ENCODE measurements at regions not wholly inside any gene's neighbourhood (a gene's known extent, or its start where the extent isn't known, plus 50 kb on each side); places are given as distances from the start of the nearest gene placed in this dataset.

DNA sequence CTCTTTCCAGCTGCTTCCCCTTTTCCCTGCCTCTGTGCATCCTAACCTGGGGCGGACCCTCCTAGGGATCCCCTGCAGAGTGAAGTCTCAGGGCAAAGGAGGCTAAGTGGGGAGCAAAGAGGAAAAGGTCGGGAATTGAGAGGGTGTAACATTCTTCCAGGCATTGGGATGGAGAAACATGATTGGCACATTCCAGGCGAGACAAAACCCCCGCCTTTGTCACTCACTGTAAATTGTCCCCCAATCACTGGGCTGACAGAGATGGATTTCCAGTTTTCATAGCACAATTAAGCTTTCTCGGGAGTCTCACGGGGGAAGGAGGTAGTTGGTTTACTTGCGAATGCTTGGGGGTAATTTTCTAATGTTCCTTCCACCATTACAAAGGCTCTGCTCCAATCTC is 74.9 kb downstream of the MIAT start:
- DNase-seq (ENCODE audit: low read depth, low spot score), result no peak

DNA sequence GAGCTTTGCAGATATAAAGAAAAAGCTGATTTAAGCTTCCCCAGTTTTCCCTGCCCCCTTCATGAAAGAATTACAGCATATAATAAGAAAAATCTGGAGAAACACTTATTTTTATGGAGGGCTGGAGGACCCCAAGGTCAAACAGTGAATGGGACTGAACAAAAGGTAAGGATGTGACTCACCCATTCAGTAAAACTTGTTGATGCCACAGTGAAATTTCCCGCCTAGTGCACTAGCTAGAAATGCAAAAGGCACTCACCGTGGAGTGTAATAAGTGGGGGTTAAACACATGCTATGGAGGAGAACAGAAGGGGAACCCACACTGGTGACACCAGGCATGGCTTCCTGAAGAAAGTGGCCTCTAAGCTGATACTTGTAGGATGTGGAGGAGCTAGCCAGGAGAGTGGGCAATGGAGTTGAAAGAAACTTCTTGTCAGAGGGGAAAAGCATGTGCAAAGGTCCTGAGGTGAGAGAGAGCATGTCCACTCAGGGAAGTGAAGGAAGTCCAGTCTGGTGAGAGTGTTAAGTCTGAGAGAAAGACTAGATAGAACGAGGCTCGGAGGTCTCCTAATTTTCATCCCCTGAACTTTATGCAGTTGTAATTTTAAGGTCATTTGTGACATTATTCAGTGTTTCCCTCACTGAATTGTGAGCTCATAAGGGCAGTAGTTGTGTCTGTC is 77.1 kb downstream of the MIAT start:
- peak; percentile 56 for DNase-seq (ENCODE audit: low read depth, low spot score)

DNA sequence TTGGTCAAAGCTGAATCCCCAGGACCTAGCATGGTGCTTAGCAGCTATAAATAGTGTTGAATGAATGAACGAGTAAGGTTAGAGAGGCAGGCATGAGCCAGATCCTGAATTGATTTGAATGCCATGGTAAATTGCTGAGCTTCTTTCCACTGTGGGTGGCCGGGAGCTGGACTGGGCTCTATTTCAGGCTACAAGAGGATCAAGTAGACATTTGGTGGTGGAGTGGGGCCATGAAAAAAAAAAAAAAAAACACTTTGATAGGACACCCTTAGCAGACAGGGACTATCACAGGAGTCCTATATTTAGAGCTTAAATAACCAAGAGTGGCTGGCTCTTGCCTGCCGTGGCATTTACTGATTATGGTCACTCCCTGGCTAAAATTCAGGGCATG is 77.6 kb downstream of the MIAT start:
- no peak for DNase-seq (ENCODE audit: low read depth, low spot score)

DNA sequence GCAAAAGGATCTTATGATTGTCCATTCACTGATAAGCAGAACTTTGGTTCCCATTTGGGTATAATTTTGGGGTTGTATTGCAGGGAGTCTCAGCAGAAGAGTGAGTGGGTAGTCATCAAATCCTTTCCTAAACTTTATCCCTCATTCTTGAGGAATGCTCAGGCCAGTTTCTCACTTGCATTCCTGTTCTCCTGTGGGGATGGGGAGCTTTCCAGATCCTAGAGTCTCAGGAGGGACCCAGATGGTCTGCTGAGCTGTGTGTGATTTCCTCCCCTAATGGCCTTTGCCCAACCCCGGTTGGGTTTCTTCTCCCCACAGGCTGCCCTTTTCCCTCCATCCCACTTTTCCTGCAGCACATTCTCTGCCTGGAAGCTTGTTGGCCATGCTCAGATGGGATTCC is 79.9 kb downstream of the MIAT start:
- no peak for DNase-seq (ENCODE audit: low read depth, low spot score)

DNA sequence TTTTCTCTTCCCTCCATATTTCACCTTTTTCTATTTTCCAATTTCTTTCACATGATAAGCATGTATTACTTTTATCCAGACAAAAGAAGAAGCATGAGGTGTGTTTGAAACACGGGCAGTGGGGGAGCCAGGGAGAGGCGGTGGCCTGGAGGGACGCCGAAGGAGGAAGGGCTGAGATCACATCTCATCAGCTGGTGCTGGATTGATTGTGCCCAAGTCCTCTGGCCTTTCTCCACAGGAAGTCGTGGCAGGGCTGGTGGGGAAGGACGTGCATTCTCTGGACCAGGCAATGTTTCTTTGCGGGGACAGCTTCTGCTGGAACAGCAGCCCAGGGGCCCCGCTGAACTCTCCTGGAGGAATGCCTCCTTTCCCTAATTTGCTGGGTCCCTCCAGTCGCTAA is 82.9 kb downstream of the MIAT start:
- DNase-seq (ENCODE audit: low read depth, low spot score), result no peak

DNA sequence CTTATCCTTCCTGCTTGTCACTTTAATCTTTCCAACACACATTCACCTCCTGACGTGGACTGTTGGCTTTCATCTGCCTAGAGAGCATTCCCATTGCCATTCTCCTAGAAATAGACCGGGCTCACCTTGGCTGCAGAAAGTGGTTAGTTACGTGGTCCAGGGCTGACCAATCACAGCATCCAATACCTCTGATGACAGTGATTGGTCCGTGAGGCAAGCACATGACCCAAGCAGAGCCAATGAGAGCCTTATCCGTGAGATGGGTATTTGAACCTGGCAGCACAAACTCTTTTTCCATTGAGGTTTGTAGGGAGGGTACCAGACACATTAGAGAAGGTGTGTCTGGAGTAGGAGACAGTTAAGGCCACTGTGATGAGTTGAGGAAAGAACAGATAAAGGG is 85.8 kb downstream of the MIAT start:
- no peak for DNase-seq (ENCODE audit: low read depth, low spot score)

DNA sequence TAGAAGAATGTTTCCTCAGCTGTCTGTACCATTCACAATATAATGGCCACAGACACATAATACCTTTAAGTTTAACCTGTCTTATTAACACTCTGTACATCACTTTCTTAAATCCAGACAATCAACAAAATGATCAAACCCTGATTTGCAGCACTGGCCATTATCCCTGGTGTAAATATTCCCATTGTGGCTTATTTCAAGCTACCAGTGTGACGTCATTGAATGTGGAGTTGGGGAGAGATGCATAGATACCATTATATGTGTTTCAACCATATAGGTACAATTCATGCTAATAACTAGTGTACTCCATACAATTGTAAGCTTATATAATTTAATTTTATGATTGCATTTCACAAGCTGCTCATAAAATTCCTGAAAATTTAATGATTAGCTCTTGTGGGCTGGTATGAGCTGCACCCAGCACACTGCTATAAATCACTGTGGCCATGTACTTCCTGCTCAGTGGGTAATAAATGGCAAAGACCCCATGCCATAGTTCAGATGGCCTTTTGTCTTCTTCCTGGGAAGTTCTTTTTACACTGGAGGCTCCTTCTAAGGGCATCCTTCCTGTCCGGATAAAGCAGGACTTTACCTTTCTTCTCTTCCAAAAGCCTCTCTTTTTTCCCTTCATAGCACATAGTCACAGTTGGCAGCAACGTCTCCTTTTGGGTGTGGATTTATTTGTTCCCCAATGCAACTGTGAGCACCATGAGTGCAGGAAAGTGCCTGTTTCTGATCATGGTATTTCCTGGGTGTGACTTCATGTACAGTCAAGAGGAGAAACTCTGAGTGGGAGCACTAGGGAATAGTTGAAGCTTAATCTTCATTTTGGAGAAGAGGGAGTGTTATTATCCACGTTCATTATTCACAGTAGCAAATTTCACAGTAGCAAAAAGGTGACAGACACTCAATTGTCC is 87.8 kb downstream of the MIAT start:
- DNase-seq (ENCODE audit: low read depth, low spot score), result no peak

DNA sequence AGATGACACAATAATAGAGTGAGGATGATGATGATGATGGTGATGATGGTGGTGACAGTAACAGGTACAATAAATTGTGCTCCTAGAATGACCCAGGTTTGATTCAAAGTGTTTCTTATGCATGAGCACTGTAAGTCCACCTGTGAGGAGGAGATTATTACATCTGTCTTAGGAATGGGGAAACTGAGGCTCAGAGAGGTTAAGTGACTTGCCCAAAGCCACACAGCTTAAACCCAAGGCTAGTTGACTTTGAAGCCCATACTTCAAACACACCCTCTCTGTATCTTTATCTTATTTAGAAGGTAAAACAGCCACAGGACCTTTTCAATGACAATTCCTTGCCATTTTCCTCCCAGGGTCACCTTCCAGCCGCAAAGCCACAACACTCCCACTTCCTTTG is 88.9 kb downstream of the MIAT start:
- no peak for DNase-seq (ENCODE audit: low read depth, low spot score)

DNA sequence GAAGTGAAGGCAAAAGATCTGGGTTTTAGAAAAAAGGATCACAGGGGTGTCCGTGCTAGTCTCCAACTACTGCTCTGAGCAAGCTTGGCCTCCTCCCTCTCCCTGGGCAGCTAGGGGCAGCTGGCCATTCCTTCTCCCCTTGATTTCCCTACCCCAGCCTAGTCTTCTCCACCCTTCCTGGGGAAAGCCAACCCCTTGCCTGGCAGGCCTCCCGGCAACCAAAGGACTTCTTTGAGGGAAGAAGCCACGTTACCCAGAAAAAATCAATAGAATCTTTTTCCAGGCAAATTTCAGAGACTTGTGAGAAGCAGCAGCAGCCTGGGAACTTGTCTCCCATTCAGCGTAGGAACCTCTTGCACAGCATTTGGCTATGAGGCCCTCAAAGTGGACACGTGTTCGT is 91.5 kb downstream of the MIAT start:
- DNase-seq (ENCODE audit: low read depth, low spot score), result no peak

DNA sequence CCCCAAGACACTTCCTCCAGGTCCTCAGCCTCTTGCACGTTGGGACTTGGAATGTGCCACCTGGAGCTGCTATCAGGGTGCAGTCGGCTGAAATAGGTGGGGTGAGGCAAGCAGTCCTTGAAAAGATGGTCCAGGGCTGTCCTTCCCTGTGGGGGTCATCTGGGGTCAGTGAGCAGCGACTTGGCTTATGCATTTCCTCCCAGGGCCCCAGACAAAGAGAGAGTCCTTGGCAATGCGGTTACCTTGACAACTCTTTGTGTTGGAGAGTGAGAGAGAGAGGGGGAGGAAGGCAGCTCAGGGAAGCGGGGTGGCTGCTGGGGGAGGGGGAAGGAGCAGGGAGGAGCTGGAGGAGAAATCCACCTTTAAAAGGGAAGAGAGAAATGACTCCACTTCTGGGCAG is 93.8 kb downstream of the MIAT start:
- peak; percentile 71 for DNase-seq (ENCODE audit: low read depth, low spot score)

DNA sequence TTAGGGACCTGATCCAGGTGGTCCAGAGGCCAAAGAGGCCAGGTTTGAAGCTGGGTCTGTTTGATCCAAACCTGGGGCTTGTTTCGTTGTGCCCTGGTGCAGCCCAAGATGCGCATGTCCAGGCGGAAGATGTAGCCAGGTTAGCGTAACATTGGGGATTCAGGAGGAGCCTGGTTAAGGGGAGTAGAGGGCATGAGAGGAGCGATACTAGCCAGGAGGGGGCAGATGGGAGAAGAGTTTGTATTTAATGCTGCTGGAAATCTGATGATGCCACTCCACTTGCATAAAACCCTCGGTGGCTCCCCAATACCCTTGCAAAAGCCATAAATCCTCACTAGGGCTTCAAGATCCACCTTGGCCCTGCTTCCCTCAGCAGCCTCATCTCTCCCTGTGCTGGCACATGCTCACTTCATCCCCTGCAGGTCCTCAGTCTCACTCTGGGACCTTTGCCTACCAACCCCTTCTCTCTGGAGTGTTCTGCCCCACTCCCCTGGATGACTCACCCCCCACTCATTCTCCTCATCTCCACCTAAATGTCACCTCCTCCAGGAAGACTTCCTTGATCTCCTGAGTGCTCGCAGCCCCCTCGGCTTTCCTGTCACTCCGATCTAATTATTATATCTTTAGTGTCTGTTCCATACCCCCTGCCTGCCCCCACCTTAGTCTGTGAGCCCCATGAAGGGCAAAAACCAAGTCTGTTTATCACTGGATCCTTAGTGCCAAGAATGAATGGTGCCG is 95.9 kb downstream of the MIAT start:
- DNase-seq (ENCODE audit: low read depth, low spot score), result no peak

DNA sequence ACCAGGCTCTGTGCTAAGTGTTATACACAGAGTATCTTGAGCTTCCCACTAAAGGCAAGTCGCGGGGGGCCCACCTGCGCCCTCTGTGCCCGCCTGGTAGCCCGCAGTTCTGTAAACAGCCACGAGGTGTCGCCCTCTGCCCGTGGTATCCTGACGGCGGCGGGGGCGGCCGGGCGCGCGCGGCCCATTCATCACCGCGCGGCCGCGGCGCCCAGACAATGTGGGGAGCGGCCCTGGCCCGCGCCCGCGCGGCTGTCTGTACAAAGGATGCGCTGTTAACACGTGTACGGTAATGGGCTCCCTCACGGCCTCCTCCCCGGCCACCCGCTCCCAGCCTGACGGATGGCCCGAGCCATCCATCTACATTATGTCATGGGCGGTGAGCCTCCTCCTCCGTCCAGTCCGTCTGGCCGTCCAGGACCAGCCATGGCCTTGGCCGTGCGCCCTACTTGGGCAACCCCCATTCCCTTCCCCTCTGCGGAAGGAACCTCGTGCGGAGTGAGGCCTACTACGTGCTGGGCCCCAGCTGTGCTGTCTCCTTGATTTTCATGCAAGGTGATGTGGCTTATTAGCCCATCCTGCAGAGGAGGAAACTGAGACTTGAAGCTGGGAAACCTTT is 99.4 kb downstream of the MIAT start:
- DNase-seq (ENCODE audit: low read depth, low spot score), result no peak

DNA sequence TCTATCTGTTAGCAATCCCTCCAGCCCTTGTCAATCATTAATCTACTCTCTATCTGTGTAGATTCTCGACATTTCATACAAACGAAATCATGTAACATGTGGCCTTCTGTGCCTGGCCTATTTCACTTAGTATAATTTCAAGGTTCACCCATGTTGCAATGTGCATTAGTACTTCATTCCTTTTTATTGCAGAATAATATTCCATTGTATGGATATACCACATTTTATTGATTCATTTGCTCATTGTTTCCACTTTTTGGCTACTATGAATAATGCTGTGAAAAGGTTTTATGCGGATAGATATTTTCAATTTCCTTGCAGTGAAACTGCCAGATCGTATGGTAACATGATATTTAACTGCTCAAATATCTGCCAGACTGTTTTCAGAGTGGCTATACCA is 100.1 kb downstream of the MIAT start:
- DNase-seq (ENCODE audit: low read depth, low spot score), result no peak

DNA sequence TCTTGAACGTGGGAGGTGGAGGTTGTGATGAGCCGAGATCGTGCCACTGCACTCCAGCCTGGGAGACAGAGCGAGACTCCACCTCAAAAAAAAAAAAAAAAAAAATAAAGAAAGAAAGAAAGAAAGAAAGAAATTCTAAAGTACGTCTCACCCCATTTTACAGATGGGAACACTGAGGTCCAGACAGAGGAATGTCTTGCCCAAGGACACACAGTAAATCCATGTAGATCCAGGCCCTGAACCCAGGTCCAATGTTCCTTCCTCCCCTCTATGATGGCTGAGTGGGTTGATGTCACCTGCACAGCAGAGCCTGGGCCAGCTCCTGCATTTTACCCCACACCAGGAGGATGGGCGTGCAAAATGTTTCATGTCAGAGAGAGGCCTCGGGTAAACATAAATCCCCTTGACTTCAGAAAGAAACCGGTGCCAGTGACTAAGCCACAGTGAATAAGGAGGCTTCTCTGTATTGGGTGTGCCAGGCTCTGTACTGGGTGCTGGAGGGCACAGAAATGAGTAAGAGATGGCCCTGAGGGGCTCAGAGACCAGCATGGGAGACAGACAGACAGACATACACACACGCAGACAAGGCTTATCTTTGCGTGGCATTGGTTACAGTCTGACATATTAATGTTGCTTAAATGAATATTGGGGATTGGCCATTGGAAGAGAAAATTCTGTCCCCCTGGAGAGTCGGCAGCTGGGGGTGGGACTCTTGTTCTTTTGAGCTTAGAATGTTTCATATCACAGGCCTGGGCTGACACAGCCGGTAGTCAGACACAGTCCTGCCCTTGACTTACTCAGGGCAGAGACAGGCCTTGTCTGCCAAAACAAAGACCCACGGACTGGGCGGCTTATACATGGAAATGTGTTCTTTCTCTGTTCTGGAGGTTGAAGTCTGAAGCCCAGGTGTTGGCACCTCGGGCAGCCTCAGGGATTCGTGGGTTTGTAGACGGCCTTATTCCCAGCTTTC is 105.4 kb downstream of the MIAT start:
- no peak for DNase-seq (ENCODE audit: low read depth, low spot score)

DNA sequence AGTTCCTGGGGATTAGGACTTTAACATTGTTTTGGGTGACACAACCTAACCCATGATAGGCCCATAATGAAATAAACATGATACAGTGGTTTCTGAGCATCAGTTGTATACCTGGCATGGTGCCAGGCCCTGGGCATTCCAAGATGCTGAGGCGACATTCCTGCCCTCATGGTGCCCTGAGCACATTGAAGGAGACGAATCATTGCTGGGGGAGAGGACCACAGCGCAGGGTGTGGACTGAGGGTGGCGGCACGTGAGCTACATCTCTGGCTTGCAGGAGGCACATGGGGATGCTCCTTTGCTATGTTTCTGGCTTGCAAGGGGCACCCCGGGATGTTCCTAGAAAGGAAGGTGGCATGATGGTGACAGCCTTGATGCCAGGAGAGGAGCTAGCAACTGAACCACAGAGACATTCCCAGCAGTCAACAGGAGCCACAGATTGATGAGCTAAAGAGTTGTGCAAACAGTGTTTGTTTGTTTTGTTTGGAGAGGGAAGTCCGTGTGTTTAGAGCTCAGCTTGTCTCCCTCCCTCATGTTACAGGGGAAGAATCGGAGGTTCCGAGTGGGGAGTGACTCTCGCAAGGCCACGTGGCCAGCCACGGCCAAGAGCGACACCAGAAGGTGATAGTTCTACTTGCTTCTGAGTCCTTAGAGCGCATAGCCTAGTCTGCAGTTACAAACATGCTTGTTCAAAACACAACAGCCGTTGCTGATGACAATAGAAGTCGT is 106.4 kb downstream of the MIAT start:
- DNase-seq (ENCODE audit: low read depth, low spot score), result no peak

DNA sequence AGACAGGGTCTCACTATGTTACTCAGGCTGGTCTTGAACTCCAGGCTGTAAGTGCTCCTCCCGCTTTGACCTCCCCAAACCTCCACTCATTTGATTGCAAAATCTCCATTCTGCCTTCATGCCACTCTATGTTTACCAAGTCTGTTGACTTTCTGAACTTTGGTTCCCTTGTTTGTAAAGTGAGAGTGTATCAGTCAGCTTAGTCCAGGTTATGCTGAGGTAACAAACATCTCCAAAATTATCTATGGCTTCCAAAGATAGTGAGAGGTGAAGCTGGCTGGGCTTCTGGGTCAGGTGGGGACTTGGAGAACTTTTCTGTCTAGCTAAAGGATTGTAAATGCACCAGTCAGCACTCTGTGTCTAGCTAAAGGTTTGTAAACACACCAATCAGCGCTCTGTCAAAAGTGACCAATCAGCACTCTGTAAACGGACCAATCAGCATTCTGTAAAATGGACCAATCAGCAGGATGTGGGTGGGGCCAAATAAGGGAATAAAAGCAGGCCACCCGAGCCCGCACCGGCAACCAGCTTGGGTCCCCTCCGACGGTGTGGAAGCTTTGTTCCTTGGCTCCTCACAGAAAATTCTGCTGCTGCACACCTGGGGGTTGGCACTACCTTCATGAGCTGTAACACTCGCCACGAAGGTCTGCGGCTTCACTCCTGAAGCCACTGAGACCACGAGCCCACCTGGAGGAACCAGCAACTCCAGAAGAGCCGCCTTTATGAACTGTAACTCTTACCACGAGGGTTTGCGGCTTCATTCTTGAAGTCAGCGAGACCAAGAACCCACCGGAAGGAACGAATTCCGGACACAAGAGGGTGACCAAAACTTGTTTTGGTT is 109.3 kb downstream of the MIAT start:
- DNase-seq (ENCODE audit: low read depth, low spot score), result no peak

DNA sequence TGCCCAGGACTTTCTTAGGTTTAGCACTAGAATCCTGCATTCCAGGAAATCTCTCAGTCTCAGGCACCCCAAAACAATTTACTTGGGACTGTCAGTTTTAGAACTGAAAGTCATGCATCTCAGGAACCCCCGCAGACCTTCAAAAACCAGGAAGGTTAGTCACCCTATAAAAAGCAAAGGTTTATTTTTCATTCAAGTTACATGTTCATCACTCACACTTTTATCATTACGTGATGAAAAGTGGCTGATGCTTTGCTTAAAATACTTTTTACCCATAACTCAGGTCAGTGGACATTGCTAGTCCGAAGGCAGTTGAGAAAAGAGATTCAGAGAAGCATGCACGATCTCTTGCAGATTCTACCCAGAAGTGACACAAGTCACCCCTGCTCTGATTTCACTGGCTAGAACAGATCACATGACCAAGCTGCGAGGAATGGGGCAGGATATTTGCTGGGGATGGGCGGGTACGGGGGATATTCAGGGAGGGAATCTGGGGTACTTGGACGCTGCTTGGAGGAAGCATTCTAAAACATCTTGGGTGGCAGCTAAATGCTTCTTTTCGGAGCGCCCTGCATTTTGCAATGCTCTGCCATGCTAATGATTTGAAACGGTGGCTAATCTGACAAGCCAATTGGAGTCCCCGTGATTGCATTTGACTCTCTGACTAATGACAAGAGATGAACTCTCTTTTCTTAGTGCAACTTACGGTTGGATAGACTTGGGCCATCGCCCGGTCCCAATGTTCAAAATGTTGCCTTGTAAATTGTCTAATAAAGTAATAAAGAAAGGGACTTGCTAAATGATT is 110.2 kb downstream of the MIAT start:
- DNase-seq (ENCODE audit: low read depth, low spot score), result no peak

DNA sequence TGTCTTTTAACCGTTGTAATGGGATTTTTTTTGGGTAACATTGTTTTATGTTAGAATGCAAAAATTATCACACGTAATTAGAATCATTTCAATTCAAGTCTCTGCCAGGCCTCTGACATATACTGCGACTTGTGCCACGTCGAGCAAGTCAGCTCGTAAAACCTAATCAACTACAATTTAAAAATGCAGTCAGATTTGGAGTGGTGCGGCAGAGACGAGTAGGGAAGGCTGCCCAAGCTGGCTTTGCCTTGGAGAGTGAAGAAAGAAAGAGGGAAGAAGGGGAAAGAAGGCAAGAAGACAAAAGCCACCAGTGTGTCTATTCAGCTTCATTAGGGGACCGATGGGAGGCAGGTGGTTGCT is 110.7 kb downstream of the MIAT start:
- DNase-seq (ENCODE audit: low read depth, low spot score), result no peak

Data from pulmonary artery endothelial cell (primary cell).